ENCODE measurements at regions not wholly inside any gene's neighbourhood (a gene's known extent, or its start where the extent isn't known, plus 50 kb on each side); places are given as distances from the start of the nearest gene placed in this dataset.

- H3K4me1 ChIP-seq (ENCODE audit: control insufficient read depth in 5 of 5, insufficient read depth in 5 of 5, low read length in 5 of 5), result no peaks in the 10 kb centered on the region
- H3K27me3 ChIP-seq (ENCODE audit: control insufficient read depth in 3 of 3, insufficient read depth in 3 of 3, low read length in 2 of 3), result no peaks in the 10 kb centered on the region
- H3K9me3 ChIP-seq (ENCODE audit: control insufficient read depth in 4 of 4, insufficient read depth in 3 of 4, low read length in 3 of 4), result peaks cover 0 to 5% (median 0%) of the 10 kb centered on the region in 4 donors
- H3K36me3 ChIP-seq (ENCODE audit: control insufficient read depth in 4 of 4, insufficient read depth in 4 of 4, low read length in 4 of 4), result no peaks in the 10 kb centered on the region
- no peak for ATAC-seq (ENCODE audit: insufficient read depth, low FRiP score)
- no peak overlapping the region for H3K27ac ChIP-seq (ENCODE audit: low read depth in 1 of 2, low read length in 1 of 2)
- no peak for TF ChIP-seq CTCF (IDR thresholded peaks at IDR 0.05; ENCODE audit: control extremely low read depth, extremely low read depth)
- DNase-seq, result no peak
- 55 to 71% methylated on average over 4 of the region's 4 CpGs for WGBS, 2 donors
- H3K4me3 ChIP-seq, result no peak overlapping the region
- no peak overlapping the region for H3K9ac ChIP-seq (ENCODE audit: insufficient read depth in 1 of 2, low read length in 2 of 2)
Observed at GRCh38 chr5:12840972-12841371, 936.7 kb upstream of the CTNND2 start.

- H3K9ac ChIP-seq (ENCODE audit: insufficient read depth in 1 of 2, low read length in 2 of 2), result no peak overlapping the region
- no peak for ATAC-seq (ENCODE audit: insufficient read depth, low FRiP score)
- TF ChIP-seq CTCF (IDR thresholded peaks at IDR 0.05; ENCODE audit: control extremely low read depth, extremely low read depth), result no peak
- DNase-seq, result no peak
- H3K27me3 ChIP-seq (ENCODE audit: control insufficient read depth in 3 of 3, insufficient read depth in 3 of 3, low read length in 2 of 3), result no peaks in the 10 kb centered on the region
- no peak overlapping the region for H3K4me3 ChIP-seq
- no peaks in the 10 kb centered on the region for H3K9me3 ChIP-seq (ENCODE audit: control insufficient read depth in 4 of 4, insufficient read depth in 3 of 4, low read length in 3 of 4)
- no peaks in the 10 kb centered on the region for H3K4me1 ChIP-seq (ENCODE audit: control insufficient read depth in 5 of 5, insufficient read depth in 5 of 5, low read length in 5 of 5)
- 82 to 93% methylated on average over 5 of the region's 5 CpGs for WGBS, 2 donors
- no peaks in the 10 kb centered on the region for H3K36me3 ChIP-seq (ENCODE audit: control insufficient read depth in 4 of 4, insufficient read depth in 4 of 4, low read length in 4 of 4)
- H3K27ac ChIP-seq (ENCODE audit: low read depth in 1 of 2, low read length in 1 of 2), result no peak overlapping the region
Observed at GRCh38 chr5:12837592-12837991, 933.3 kb upstream of the CTNND2 start.

GRCh38 chr5:12825163-12825562, 920.9 kb upstream of the CTNND2 start:
- Histone ChIP-seq H3K4me3 (no peak overlapping the region), H3K27me3 (ENCODE audit: control insufficient read depth in 3 of 3, insufficient read depth in 3 of 3, low read length in 2 of 3) (no peaks in the 10 kb centered on the region), H3K27ac (ENCODE audit: low read depth in 1 of 2, low read length in 1 of 2) (no peak overlapping the region), H3K4me1 (ENCODE audit: control insufficient read depth in 5 of 5, insufficient read depth in 5 of 5, low read length in 5 of 5) (no peaks in the 10 kb centered on the region), H3K9me3 (ENCODE audit: control insufficient read depth in 4 of 4, insufficient read depth in 3 of 4, low read length in 3 of 4) (peaks cover 0 to 7% (median 5%) of the 10 kb centered on the region in 4 donors), H3K9ac (ENCODE audit: insufficient read depth in 1 of 2, low read length in 2 of 2) (no peak overlapping the region), H3K36me3 (ENCODE audit: control insufficient read depth in 4 of 4, insufficient read depth in 4 of 4, low read length in 4 of 4) (no peaks in the 10 kb centered on the region)
- DNase-seq, result no peak
- WGBS, 2 donors, result 87 to 89% methylated on average over 2 of the region's 2 CpGs
- no peak for TF ChIP-seq CTCF (IDR thresholded peaks at IDR 0.05; ENCODE audit: control extremely low read depth, extremely low read depth)
- no peak for ATAC-seq (ENCODE audit: insufficient read depth, low FRiP score)

GRCh38 chr5:12805165-12805698, 901.0 kb upstream of the CTNND2 start:
- no peak overlapping the region for H3K9ac ChIP-seq (ENCODE audit: insufficient read depth in 1 of 2, low read length in 2 of 2)
- H3K36me3 ChIP-seq (ENCODE audit: control insufficient read depth in 4 of 4, insufficient read depth in 4 of 4, low read length in 4 of 4), result no peaks in the 10 kb centered on the region
- H3K9me3 ChIP-seq (ENCODE audit: control insufficient read depth in 4 of 4, insufficient read depth in 3 of 4, low read length in 3 of 4), result no peaks in the 10 kb centered on the region
- no peaks in the 10 kb centered on the region for H3K4me1 ChIP-seq (ENCODE audit: control insufficient read depth in 5 of 5, insufficient read depth in 5 of 5, low read length in 5 of 5)
- no peak overlapping the region for H3K4me3 ChIP-seq
- TF ChIP-seq CTCF (IDR thresholded peaks at IDR 0.05; ENCODE audit: control extremely low read depth, extremely low read depth), result no peak
- H3K27me3 ChIP-seq (ENCODE audit: control insufficient read depth in 3 of 3, insufficient read depth in 3 of 3, low read length in 2 of 3), result no peaks in the 10 kb centered on the region
- WGBS, 2 donors, result 69 to 80% methylated on average over 19 of the region's 19 CpGs
- H3K27ac ChIP-seq (ENCODE audit: low read depth in 1 of 2, low read length in 1 of 2), result no peak overlapping the region
- ATAC-seq (ENCODE audit: insufficient read depth, low FRiP score) (no peak), DNase-seq (no peak)

Measured in lung (tissue), 11 donors.